NCI-H1436 treated with DMSO at 0.1 percent for 48 hours (cell line): ENCODE measurements at regions not wholly inside any gene's neighbourhood (a gene's known extent, or its start where the extent isn't known, plus 50 kb on each side); places are given as distances from the start of the nearest gene placed in this dataset.
"Not testable (repeated sequence)": the region's sequence is repeated elsewhere in the genome, so short reads cannot be mapped to it uniquely, and the experiment has no call there.

Experiments
- DNase-seq: peaks from one replicate; lab custom pipeline; 2025; lab: John Stamatoyannopoulos, UW

DNA sequence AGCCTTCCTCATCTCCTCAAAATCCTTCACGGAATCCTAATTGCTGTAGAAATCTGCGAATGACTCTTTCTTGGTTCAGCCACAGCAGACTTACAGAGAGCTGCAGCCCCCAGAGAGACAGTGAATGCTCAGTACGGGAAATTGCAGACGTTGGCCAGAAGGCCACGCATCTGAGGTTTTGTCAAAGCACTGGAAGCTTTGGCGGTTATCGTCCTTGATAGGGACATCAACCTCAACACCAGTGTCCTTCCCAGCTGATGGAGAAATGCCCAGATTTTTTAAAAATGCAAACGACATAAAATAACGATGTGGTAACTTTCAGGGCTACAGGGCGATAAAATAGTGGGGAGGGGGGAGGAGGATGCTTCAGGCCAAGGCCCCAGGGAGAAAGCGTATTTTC lies 166.6 kb upstream of the CIBAR2 start:
- DNase-seq, result no peak

GRCh38 chr16:85279402-85279801 lies 167.1 kb upstream of the CIBAR2 start:
- DNase-seq, result no peak

DNA sequence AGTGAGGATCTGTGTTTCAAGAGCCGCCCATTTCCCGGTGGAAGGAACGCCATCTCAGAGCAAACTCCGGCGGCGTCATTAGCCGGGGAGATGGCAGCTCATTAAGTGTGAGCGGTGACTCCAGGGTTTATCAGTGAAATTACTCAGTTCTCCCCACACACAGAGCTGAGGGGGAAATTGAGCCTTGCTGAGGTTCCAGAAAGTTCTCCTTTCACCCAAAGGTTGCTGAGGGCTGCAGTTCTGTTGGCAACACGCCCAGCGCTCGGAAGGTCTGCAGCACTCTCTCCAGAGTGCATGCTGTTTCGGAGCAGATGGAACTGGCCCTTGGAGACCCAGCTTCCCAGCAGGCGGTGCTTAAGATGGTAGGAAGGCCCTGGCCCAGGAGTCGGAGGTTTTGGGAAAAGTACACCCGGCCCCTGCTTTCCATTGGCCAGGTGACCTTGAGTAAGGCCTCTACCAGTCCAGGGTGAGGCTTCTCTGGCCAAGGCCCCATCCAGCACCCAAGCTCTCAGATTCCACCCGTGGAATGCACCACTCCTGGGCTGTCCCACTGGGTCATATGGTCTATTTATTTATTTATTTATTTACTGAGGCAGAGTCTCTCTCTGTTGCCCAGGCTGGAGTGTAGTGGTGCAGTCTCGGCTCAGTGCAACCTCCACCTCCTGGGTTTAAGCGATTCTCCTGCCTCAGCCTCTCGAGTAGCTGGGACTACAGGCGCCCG lies 167.7 kb upstream of the CIBAR2 start:
- no peak for DNase-seq

DNA sequence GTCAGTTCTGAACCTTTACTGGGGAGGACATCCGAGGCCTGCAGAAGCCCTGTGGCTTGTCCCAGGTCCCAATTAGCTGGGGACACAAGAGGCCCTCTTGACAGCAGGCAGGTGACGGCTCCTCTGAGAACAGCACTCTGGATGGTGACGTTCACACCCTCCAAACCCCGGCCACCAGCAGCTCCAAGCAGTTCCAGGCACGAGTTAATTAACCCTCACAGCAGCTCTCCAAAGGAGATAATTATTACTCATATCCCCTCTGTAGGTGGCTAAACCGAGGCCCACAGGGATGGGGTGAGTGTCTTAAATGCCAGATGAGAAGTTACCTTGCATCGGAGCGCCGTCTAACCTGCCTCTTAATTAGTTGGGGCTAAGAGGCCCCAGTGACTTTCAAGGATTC lies 168.9 kb upstream of the CIBAR2 start:
- no peak for DNase-seq

DNA sequence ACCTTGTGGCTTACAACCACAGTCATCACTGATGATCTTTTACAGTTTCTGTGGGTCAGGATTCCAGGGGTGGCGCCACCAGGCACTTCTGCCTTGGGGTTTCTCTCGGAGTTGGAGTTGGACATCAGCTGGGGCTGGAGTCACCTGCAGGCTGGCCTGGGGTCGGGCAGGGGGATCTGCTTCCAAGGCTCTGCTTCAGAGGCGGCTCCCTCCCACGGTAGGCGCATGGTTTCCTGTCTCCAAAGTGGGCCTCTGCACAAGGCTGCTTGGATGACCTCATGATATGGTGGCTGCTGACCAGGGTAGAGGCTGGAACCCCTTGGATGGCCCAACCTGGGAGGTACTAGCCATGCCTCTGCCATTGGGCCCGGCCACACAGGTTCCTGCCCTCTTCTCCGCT lies 170.6 kb upstream of the CIBAR2 start:
- no peak for DNase-seq

DNA sequence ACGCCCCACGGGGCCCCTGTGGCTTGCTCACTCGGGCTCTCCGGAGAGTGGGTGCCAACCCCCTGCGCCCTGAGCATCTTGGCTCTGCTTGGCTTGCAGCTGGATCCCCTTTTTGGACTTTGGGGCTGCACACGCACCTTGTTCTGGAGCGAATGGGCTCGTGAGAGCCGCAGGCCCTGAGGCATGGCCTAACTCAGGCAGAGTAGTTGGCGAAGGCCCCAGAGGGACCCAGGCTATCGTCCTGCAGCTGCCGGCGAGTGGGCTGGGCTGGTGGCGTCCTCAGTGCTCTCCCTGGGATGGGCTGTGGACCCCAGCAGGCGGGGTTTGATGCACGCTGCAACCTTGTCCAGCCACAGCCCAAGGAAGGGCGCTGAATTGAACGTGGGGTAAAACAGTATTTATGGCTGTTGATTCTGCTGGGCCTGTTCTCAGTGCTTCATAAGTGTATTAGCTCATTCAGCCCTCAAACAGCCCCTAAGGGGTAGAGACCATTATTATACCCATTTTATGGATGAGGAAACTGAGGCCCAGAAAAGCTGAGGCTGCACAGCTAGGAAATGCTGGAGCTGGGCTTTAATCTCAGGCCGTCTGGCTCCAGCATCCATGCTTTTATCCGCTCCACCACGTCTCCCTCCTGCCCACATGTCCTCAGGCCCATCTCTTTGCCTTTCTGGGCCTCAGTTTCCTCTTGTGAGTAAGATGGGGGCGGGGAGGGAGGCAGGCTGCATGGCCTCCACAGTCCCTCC lies 171.2 kb upstream of the CIBAR2 start:
- DNase-seq, result no peak

DNA sequence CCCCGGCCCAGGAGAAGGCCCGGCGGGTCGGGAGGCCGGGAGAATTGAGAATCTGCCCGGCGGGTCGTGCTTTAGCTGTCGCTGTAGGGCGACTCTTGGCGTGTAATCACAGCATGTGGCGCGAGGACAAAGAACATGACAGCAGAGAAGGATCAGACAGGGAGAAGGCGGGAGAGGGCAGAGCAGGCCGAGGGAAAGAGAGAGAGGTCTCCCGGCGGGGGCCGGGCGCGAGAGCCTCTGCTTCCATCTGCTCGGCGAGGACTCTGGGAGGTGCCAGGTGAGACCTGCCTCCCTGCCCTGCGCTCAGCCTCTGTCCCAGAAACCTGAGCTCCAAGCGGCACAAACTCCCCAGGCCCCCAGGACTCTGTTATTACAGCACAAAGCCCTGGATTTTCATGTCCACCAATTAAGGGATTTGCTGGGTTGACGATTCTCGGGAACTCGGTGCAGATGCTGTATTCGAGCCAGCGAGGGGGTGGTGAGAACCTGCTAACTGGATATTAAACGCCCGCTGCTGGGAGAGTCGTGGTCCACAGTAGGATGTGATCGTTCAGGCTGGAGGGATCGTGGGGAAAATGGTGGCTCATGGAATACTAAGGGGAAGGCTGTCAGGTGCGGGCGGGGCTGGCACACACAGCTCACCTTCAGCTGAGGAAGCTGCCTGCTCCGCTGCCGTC lies 172.0 kb upstream of the CIBAR2 start:
- no peak for DNase-seq

DNA sequence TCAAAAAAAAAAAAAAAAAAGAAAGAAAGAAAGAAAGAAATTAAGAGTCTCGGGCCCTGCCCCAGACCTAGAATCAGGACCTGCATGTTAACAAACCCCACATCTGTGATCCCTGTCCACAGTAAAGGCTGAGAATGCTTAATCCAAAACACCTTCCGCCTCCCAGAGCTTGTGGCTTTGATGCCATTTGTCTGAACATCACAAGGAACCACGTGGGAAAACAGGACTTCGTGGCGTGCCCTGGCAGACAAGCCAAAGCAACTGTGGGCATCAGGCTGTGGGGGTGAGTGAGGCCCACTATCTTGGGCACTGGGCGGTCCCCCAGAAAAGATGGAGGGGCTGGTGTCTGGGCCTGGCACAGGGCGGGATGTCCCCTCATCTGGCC lies 173.4 kb upstream of the CIBAR2 start:
- no peak for DNase-seq

- no peak for DNase-seq
Measured at GRCh38 chr16:85286066-85286831, 174.0 kb upstream of the CIBAR2 start.

DNA sequence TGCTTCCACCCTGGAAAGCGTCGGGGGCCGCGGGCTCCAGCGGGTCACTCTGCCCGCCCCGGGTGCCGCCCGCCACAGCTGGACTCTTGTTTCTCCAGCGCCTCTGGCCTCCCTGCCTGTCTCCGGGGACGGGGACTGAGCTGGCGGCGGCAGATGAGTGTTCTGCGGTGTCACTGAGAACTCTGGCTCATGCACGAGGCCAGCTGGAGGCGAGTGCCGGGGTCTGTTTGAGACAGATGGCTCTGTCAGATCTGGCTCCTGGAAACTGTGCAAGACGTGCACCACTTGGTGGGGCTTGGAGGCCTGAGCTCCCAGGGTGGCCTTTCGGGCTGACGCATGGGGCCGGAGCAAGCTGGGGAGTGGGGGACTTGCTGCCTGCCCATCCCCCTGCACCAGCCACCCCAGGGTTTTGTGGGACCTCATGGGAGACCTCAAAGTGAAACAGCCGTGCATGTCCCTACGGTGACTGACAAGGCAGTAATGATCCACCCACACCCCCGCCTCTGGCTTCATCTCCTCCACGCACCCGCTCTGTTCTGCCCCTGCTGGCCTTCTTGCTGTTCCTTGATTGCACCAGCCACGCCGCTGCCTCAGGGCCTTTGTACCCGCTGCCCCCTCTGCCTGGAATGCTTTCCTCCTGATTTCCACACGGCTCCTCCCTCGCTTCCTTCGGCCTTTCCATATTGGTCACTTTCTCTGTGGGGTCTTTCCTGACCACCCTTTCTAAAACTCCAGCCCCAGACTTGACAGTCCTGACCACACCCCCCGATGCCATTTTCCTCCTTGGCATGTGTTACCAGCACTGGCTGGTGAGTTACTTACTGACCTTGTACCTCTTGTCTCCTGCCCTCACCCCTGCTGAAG lies 174.9 kb upstream of the CIBAR2 start:
- DNase-seq, result no peak

GRCh38 chr16:85287815-85288109 lies 175.5 kb upstream of the CIBAR2 start:
- not testable (repeated sequence) for DNase-seq

DNA sequence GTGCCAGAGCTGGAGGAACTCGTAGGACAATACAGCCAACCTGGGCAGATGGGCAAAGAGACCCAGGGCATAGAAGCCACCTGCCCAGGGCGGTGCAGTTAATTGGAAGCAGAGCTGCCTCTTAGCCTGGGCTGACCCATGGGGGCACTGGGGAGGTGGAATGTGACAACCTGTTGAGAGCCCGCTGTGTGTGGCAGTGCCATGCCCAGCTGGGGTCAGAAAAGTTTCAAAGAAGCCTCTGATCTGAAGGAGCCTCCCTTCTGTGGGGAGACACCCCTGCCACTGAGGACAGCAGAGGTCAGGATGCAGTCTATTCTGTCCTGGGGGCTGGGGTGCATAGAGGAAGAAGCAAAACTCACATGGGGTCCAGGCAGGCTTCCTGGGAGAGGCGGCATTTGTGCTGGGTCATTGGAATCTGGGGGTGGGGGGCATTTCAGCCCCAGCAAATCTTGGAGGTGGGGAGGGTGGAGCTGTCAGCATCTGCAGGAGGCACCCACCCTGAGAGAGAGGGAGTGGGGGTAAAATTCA lies 176.1 kb upstream of the CIBAR2 start:
- no peak for DNase-seq

GRCh38 chr16:85288869-85289660 lies 176.8 kb upstream of the CIBAR2 start:
- no peak for DNase-seq

GRCh38 chr16:85289760-85290625 lies 177.7 kb upstream of the CIBAR2 start:
- DNase-seq, result no peak

GRCh38 chr16:85290626-85291301 lies 178.5 kb upstream of the CIBAR2 start:
- no peak for DNase-seq

DNA sequence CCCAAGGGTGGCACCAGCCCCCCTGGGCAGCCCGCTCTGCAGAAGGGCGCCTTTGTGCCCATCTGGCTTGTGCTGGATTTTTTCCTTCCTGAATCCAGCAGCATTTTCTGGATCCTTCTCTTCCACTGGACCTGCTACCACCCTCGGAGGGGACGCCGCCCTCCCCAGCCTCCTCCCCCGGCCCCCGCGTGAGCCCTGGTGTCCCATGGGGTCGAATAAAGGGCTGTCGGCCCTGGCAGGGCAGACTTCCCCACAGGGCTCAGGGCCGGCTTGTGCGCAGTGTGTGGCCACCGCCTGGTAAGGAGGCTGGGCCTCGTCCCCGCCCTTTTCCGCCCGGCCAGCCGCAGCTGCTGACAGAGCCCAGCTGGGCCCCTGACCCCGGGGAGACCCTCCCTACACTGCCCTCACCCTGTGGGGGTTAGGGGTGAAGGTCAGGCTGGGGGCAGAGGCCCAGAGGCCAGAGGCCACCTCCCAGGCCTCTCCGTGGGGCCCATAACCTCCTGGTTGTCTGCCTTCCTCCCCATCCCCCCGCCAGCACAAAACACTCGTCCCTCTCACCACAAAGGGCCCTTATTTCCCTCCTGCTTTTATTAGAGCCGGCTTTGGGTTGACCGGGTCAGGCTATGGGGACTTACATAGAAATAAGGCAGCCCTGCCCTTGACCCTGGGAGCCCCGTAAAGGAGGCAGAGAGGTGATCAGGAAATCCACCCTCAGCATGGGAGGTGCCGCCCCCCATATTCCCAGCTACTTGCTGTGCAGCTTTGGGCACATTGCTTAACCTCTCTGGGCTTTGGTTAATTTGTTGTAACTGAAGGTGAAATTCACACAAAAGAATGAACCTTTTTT lies 179.3 kb upstream of the CIBAR2 start:
- DNase-seq, result no peak

DNA sequence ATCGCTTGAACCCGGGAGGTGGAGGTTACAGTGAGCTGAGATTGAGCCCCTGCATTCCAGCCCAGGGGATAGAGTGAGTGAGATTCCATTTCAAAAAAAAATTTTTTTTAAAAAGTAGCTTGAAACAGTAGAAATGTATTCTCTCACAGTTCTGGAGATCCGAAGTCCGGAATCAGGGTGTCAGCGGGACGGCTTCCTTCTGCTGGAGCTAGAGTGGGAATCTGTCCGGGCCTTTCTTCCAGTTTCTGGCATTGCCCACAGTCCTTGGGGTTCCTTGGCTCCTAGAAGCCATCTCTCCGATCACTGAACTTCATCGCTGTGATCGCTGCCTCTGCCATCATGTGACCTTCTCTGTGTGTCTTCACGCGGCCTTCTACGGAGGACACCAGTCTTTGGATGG lies 181.2 kb upstream of the CIBAR2 start:
- DNase-seq, result no peak
